ENCODE measurements at regions not wholly inside any gene's neighbourhood (a gene's known extent, or its start where the extent isn't known, plus 50 kb on each side); places are given as distances from the start of the nearest gene placed in this dataset.
"Not testable (repeated sequence)": the region's sequence is repeated elsewhere in the genome, so short reads cannot be mapped to it uniquely, and the experiment has no call there.

GRCh38 chr7:124247691-124248090 lies 214.8 kb upstream of the TMEM229A start:
- DNase-seq (ENCODE audit: low spot score): no peak

GRCh38 chr7:124246262-124246863 lies 213.5 kb upstream of the TMEM229A start:
- no peak for DNase-seq (ENCODE audit: low spot score)

GRCh38 chr7:124244469-124244868 lies 211.6 kb upstream of the TMEM229A start:
- not testable (repeated sequence) for DNase-seq (ENCODE audit: low spot score)

GRCh38 chr7:124219681-124220080 lies 186.8 kb upstream of the TMEM229A start:
- no peak for DNase-seq (ENCODE audit: low spot score)

- no peak for DNase-seq (ENCODE audit: low spot score)
Observed at GRCh38 chr7:124208642-124209041, 175.8 kb upstream of the TMEM229A start.

- no peak for DNase-seq (ENCODE audit: low spot score)
Observed at GRCh38 chr7:124208173-124208572, 175.3 kb upstream of the TMEM229A start.

- no peak for DNase-seq (ENCODE audit: low spot score)
Observed at GRCh38 chr7:124205526-124205925, 172.7 kb upstream of the TMEM229A start.

- DNase-seq (ENCODE audit: low spot score): no peak
Observed at GRCh38 chr7:124202546-124202945, 169.7 kb upstream of the TMEM229A start.

- no peak for DNase-seq (ENCODE audit: low spot score)
Observed at GRCh38 chr7:124201768-124202349, 169.0 kb upstream of the TMEM229A start.

- no peak for DNase-seq (ENCODE audit: low spot score)
Observed at GRCh38 chr7:124196519-124196918, 163.7 kb upstream of the TMEM229A start.

- no peak for DNase-seq (ENCODE audit: low spot score)
Observed at GRCh38 chr7:124192885-124193284, 160.0 kb upstream of the TMEM229A start.

GRCh38 chr7:124191713-124192112 lies 158.8 kb upstream of the TMEM229A start:
- no peak for DNase-seq (ENCODE audit: low spot score)

GRCh38 chr7:124191030-124191429 lies 158.2 kb upstream of the TMEM229A start:
- no peak for DNase-seq (ENCODE audit: low spot score)

GRCh38 chr7:124188576-124188975 lies 155.7 kb upstream of the TMEM229A start:
- peak; percentile 12 for DNase-seq (ENCODE audit: low spot score)

GRCh38 chr7:124187962-124188361 lies 155.1 kb upstream of the TMEM229A start:
- DNase-seq (ENCODE audit: low spot score): no peak

GRCh38 chr7:124183649-124184048 lies 150.8 kb upstream of the TMEM229A start:
- DNase-seq (ENCODE audit: low spot score): no peak

GRCh38 chr7:124179641-124180040 lies 146.8 kb upstream of the TMEM229A start:
- no peak for DNase-seq (ENCODE audit: low spot score)

GRCh38 chr7:124177891-124178290 lies 145.0 kb upstream of the TMEM229A start:
- no peak for DNase-seq (ENCODE audit: low spot score)

- not testable (repeated sequence) for DNase-seq (ENCODE audit: low spot score)
Observed at GRCh38 chr7:124171812-124172211, 138.9 kb upstream of the TMEM229A start.

GRCh38 chr7:124171068-124171467 lies 138.2 kb upstream of the TMEM229A start:
- peak; percentile 12 for DNase-seq (ENCODE audit: low spot score)

GRCh38 chr7:124168616-124169015 lies 135.7 kb upstream of the TMEM229A start:
- no peak for DNase-seq (ENCODE audit: low spot score)

GRCh38 chr7:124162667-124163066 lies 129.8 kb upstream of the TMEM229A start:
- no peak for DNase-seq (ENCODE audit: low spot score)

GRCh38 chr7:124155432-124156022 lies 122.7 kb upstream of the TMEM229A start:
- no peak for DNase-seq (ENCODE audit: low spot score)

Data from iPS-NIHi11 (cell line).